ENCODE measurements at regions not wholly inside any gene's neighbourhood (a gene's known extent, or its start where the extent isn't known, plus 50 kb on each side); places are given as distances from the start of the nearest gene placed in this dataset.

GRCh38 chr4:31175242-31175910, 455.2 kb downstream of the PCDH7 start:
- DNase-seq = no peak
- no peaks in the 10 kb centered on the region for H3K9me3 ChIP-seq (replicated peaks in 1 of 3)
- WGBS, 4 donors = 78 to 92% (median 84%) methylated on average over 5 of the region's 5 CpGs

GRCh38 chr4:31183256-31183655, 463.1 kb downstream of the PCDH7 start:
- no peak overlapping the region for H3K27ac ChIP-seq
- 67 to 77% (median 73%) methylated on average over 4 of the region's 4 CpGs for WGBS, 4 donors
- no peak for TF ChIP-seq CTCF (IDR thresholded peaks at IDR 0.05)
- no peak for TF ChIP-seq POLR2A (IDR thresholded peaks at IDR 0.05)
- no peaks in the 10 kb centered on the region for H3K9me3 ChIP-seq (replicated peaks in 1 of 3)
- no peak overlapping the region for H3K4me3 ChIP-seq
- H3K27me3 ChIP-seq = no peaks in the 10 kb centered on the region
- intact Hi-C loops (cut with DNase I) = no loop called here
- no peak for DNase-seq
- H3K4me1 ChIP-seq (replicated peaks in 1 of 2) = no peaks in the 10 kb centered on the region
- no peaks in the 10 kb centered on the region for H3K36me3 ChIP-seq (replicated peaks in 1 of 2)

More at GRCh38 chr4:31175242-31175910, 455.2 kb downstream of the PCDH7 start:
- H3K4me3 ChIP-seq = no peak overlapping the region
- H3K27me3 ChIP-seq = no peaks in the 10 kb centered on the region
- H3K4me1 ChIP-seq (replicated peaks in 1 of 2) = no peaks in the 10 kb centered on the region
- H3K36me3 ChIP-seq (replicated peaks in 1 of 2) = no peaks in the 10 kb centered on the region
- intact Hi-C loops (cut with DNase I) = no loop called here
- TF ChIP-seq POLR2A (IDR thresholded peaks at IDR 0.05) (no peak), CTCF (IDR thresholded peaks at IDR 0.05) (no peak)
- no peak overlapping the region for H3K27ac ChIP-seq

GRCh38 chr4:31185014-31185585, 464.9 kb downstream of the PCDH7 start:
- Histone ChIP-seq H3K4me3 (no peak overlapping the region), H3K27ac (no peak overlapping the region), H3K36me3 (replicated peaks in 1 of 2) (no peaks in the 10 kb centered on the region), H3K27me3 (no peaks in the 10 kb centered on the region), H3K9me3 (replicated peaks in 1 of 3) (no peaks in the 10 kb centered on the region), H3K4me1 (replicated peaks in 1 of 2) (no peaks in the 10 kb centered on the region)
- intact Hi-C loops (cut with DNase I) = no loop called here
- 78 to 93% (median 86%) methylated on average over 12 to 28 of the region's 28 CpGs for WGBS, 4 donors
- no peak for TF ChIP-seq POLR2A (IDR thresholded peaks at IDR 0.05)
- no peak for DNase-seq

- no peaks in the 10 kb centered on the region for H3K4me1 ChIP-seq (replicated peaks in 1 of 2)
- intact Hi-C loops (cut with DNase I) = no loop called here
- WGBS, 4 donors = 44 to 68% (median 66%) methylated on average over 5 of the region's 5 CpGs
- H3K27ac ChIP-seq = no peak overlapping the region
- no peak overlapping the region for H3K4me3 ChIP-seq
- no peaks in the 10 kb centered on the region for H3K9me3 ChIP-seq (replicated peaks in 1 of 3)
- no peaks in the 10 kb centered on the region for H3K36me3 ChIP-seq (replicated peaks in 1 of 2)
- no peaks in the 10 kb centered on the region for H3K27me3 ChIP-seq
- DNase-seq = no peak
- TF ChIP-seq POLR2A (IDR thresholded peaks at IDR 0.05) (no peak), CTCF (IDR thresholded peaks at IDR 0.05) (no peak)
Measured at GRCh38 chr4:31187979-31188378, 467.8 kb downstream of the PCDH7 start.

GRCh38 chr4:31189938-31190337, 469.8 kb downstream of the PCDH7 start:
- H3K4me1 ChIP-seq (replicated peaks in 1 of 2) = no peaks in the 10 kb centered on the region
- H3K9me3 ChIP-seq (replicated peaks in 1 of 3) = no peaks in the 10 kb centered on the region
- H3K27me3 ChIP-seq = no peaks in the 10 kb centered on the region
- 82 to 90% (median 88%) methylated on average over 1 of the region's 1 CpG for WGBS, 4 donors
- TF ChIP-seq POLR2A (IDR thresholded peaks at IDR 0.05) (no peak), CTCF (IDR thresholded peaks at IDR 0.05) (no peak)
- no peak overlapping the region for H3K4me3 ChIP-seq
- DNase-seq = no peak
- H3K36me3 ChIP-seq (replicated peaks in 1 of 2) = no peaks in the 10 kb centered on the region
- intact Hi-C loops (cut with DNase I) = no loop called here
- no peak overlapping the region for H3K27ac ChIP-seq

All from adrenal gland (tissue), 9 donors.